T-helper 1 cell treated with Interleukin-12 subunit alpha and Interleukin-12 subunit beta and Interleukin-4 antibody, amounts not matched to agents 30 μg/mL and 1 μg/mL, for 36 hours (primary cell): ENCODE measurements at regions not wholly inside any gene's neighbourhood (a gene's known extent, or its start where the extent isn't known, plus 50 kb on each side); places are given as distances from the start of the nearest gene placed in this dataset.

Source experiments
- H3K27ac Mint-ChIP-seq: one replicate; pipeline ENCODE4 v1.8.0; 2021; ENCODE audit warnings: mild to moderate bottlenecking, mixed read lengths
- H3K27me3 Mint-ChIP-seq: one replicate; pipeline ENCODE4 v1.8.0; 2021; ENCODE audit warnings: low read depth, mixed read lengths
- H3K36me3 Mint-ChIP-seq: one replicate; pipeline ENCODE4 v1.8.0; 2021; ENCODE audit warnings: low read depth, mixed read lengths
- H3K4me1 Mint-ChIP-seq: one replicate; pipeline ENCODE4 v1.8.0; 2021; ENCODE audit warnings: low read depth, mixed read lengths
- H3K4me3 Mint-ChIP-seq: one replicate; pipeline ENCODE4 v1.8.0; 2021; ENCODE audit warnings: mild to moderate bottlenecking, moderate library complexity, mixed read lengths
- H3K9me3 Mint-ChIP-seq: one replicate; pipeline ENCODE4 v1.8.0; 2021; ENCODE audit warnings: mixed read lengths

DNA sequence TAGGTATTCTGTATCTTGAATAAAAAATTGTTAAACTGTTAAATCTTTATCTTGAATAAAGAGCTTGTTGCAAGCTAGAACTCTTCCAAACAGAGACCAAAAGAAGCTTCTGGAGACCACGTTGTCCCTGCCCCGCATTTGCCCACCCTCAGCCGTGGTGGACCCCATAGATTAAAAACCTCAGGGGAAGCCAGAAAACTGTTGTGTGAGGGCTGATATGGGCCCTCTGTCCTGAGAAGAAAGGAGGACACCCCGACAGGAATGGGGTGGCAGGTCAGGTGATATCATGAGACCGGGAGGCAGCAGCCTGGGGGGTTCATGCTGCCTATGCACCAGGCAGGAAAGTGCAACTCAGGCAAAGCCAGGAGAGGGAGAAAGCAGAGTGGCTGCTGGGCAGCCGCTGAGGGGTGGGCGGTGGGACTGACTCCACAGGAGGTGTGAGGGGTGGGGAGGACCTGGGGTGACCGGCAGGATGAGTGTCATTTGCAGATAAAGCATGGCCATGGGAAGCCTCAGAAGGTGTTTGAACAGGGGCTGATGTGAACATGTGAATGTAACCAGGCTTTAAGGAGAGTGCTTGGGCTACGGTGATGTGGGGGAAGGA lies 147.8 kb downstream of the IRF8 start:
- peaks cover 10% of the 10 kb centered on the region for H3K4me1 Mint-ChIP-seq
- no peaks in the 10 kb centered on the region for H3K36me3 Mint-ChIP-seq
- H3K27ac Mint-ChIP-seq = no peak overlapping the region
- no peak overlapping the region for H3K4me3 Mint-ChIP-seq
- no peaks in the 10 kb centered on the region for H3K9me3 Mint-ChIP-seq
- H3K27me3 Mint-ChIP-seq = peaks cover 26% of the 10 kb centered on the region

DNA sequence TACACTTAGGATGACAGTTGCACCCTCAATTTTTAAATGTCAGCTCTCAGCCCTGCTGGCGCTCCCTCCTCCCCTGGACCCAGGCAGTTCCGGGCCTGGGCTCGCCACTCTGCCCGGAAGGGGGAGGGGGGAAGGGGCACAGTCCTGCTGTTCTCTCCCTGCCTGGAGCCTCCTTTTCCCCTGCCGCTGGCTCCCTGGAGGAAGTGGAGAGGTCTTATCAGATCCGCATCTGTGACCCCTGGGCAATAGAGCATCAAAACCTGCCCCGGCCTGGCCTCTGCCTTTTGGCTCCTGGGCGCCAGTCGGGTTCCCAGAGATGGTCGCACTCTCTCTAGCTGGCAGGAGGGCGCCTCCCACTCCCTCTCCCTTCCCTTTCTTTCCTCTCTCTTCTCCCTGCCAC lies 149.3 kb downstream of the IRF8 start:
- H3K4me1 Mint-ChIP-seq = peaks cover 10% of the 10 kb centered on the region
- no peak overlapping the region for H3K4me3 Mint-ChIP-seq
- no peak overlapping the region for H3K27ac Mint-ChIP-seq
- no peaks in the 10 kb centered on the region for H3K36me3 Mint-ChIP-seq
- H3K9me3 Mint-ChIP-seq = no peaks in the 10 kb centered on the region
- peaks cover 26% of the 10 kb centered on the region for H3K27me3 Mint-ChIP-seq

DNA sequence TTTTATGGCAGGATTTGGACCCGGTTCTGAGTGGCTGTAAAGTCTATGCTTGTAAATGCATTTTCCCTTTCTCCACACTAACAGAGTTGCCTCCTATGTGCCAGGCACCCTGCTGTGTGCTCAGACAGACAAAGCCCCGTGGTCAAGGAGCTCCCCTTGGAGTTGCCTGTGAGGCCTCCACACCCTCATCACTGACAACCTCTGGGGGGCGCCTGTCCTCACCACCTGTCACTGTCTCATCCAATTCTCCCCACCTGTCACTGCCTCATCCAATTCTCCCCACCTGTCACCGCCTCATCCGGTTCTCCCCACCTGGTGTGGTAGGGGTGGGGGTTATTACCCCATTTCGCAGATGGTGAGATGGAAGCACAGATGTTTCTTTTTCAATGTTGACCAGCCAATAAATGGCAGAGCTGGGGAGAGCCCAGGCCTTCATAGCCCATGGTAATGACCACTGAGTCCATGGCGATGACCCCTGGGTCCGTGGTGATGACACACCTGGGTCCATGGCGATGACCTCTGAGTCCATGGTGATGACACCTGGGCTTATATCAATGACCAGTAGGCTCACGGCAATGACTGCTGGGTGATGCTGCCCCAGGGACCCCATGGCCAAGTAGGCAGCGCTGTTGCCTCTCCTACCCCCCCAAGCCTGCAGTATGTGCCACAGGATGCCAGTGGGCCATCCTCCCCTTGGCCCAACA lies 150.1 kb downstream of the IRF8 start:
- no peaks in the 10 kb centered on the region for H3K9me3 Mint-ChIP-seq
- H3K4me3 Mint-ChIP-seq = no peak overlapping the region
- H3K27me3 Mint-ChIP-seq = peaks cover 26% of the 10 kb centered on the region
- H3K27ac Mint-ChIP-seq = no peak overlapping the region
- H3K36me3 Mint-ChIP-seq = no peaks in the 10 kb centered on the region
- peaks cover 10% of the 10 kb centered on the region for H3K4me1 Mint-ChIP-seq

DNA sequence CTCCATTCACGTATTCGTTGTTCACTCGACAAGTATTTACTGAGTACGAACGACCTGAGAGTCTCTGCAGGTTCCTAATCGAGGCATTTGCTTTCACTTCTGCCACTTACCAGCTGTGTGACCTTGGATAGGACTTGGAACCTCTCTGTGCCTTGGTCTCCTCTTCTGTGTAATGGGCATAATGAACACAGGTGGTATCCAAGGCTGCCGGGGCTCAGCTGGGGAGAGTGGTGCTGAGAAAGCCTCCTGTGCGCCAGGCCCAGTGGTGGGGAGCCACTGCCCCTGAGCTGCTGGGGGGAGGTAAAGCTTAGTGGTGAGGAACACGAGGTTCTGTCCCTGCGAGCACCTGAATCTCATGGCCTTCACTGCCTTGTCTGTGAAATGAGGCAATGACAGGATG lies 150.7 kb downstream of the IRF8 start:
- peaks cover 9% of the 10 kb centered on the region for H3K4me1 Mint-ChIP-seq
- H3K36me3 Mint-ChIP-seq = no peaks in the 10 kb centered on the region
- H3K27ac Mint-ChIP-seq = no peak overlapping the region
- H3K9me3 Mint-ChIP-seq = no peaks in the 10 kb centered on the region
- H3K4me3 Mint-ChIP-seq = no peak overlapping the region
- peaks cover 26% of the 10 kb centered on the region for H3K27me3 Mint-ChIP-seq

DNA sequence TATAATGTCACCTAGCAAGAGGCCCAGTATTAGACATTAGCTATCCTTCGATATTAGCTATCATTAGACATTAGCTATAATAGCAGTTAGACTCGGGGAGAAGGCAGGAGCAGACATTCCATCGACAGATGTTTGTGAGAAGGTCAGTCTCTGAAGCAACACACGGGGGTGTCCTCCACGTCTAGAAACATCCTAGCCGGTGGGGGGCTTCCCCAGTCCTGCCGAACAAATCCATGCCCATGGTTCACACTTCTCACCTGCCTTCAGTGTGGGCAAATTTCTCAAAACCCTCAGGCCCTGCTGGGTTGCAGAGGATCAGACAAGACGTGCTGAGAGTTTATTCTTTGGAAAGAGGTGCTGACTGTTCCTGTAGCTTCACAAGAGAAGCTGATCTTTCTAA lies 151.1 kb downstream of the IRF8 start:
- Mint-ChIP-seq H3K27ac (no peak overlapping the region), H3K36me3 (no peaks in the 10 kb centered on the region), H3K27me3 (peaks cover 31% of the 10 kb centered on the region), H3K4me3 (no peak overlapping the region), H3K4me1 (peaks cover 5% of the 10 kb centered on the region), H3K9me3 (no peaks in the 10 kb centered on the region)

DNA sequence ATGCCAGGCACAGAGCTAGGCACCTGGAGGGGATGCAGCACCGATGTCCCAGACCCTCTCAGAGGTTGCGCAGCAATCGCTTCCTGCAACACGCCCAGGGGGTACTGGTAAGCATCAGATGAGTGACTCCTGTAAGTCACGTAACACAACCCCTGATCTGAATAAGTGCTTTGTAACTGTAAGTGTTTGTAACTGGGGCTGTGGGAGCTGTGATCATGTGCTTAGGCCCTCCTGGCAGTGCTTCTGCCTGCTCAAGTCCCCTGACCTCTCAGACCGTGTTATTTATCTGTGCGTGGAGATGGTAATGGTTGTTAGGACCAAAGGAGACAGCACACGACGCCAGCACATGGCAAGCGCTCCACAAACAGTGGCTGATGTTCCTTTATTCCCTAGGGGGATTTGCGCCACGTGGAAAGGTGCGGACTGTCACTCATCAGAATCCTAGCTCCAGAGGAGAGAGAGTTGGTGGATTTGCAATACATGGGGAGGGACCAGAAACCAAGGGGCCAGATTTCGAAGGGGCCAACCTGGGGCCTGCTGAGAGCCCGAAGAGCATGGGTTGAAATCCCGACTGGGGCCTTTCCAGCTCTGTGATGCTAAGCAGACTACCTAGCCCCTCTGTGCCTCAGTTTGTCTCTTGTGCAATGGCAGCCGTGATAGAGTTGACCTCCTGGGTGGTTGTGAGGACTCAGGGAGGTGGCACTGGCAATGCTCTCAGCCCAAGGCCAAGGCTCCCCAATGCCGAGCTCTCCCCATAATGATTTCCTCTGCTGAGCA lies 151.8 kb downstream of the IRF8 start:
- H3K4me3 Mint-ChIP-seq = no peak overlapping the region
- no peaks in the 10 kb centered on the region for H3K9me3 Mint-ChIP-seq
- no peak overlapping the region for H3K27ac Mint-ChIP-seq
- H3K27me3 Mint-ChIP-seq = peaks cover 31% of the 10 kb centered on the region
- H3K36me3 Mint-ChIP-seq = no peaks in the 10 kb centered on the region
- no peaks in the 10 kb centered on the region for H3K4me1 Mint-ChIP-seq

DNA sequence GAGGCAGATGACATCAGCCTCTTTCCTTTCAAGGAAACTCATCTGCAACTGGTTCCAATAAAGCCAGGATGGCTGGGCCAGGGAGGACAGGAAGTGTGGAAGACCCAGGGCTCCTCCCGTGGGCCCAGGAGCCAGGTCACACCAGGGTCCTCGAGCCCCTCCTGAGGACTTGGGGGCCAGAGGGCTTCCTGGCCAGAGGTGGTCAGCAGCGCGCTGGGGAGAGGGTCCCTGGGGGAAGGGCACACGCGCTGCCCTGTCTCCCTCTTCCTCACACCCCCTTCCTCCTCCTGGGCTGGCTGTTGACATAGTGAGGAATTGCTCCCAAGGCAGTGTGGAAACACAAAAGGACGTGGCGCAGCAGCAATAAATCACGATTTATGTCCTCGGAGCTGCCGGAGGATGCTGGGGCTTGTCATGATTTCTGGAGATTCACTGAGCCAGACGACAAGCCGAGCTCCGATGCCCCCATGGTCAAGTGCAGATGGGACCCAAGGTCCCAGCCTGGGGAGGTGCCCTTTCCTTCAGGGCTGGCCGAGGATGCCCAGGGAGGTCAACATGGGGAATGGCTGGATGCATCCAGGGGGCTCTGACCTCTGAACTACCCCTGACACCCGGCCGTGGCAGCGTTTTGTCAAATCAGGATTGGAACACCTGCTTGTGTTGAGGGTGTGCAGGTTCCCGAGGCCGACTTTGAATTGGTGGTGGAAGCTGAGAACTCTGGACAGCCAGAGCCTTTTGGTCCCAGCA lies 152.6 kb downstream of the IRF8 start:
- no peaks in the 10 kb centered on the region for H3K36me3 Mint-ChIP-seq
- no peaks in the 10 kb centered on the region for H3K4me1 Mint-ChIP-seq
- H3K27ac Mint-ChIP-seq = no peak overlapping the region
- H3K9me3 Mint-ChIP-seq = no peaks in the 10 kb centered on the region
- H3K27me3 Mint-ChIP-seq = peaks cover 25% of the 10 kb centered on the region
- no peak overlapping the region for H3K4me3 Mint-ChIP-seq

DNA sequence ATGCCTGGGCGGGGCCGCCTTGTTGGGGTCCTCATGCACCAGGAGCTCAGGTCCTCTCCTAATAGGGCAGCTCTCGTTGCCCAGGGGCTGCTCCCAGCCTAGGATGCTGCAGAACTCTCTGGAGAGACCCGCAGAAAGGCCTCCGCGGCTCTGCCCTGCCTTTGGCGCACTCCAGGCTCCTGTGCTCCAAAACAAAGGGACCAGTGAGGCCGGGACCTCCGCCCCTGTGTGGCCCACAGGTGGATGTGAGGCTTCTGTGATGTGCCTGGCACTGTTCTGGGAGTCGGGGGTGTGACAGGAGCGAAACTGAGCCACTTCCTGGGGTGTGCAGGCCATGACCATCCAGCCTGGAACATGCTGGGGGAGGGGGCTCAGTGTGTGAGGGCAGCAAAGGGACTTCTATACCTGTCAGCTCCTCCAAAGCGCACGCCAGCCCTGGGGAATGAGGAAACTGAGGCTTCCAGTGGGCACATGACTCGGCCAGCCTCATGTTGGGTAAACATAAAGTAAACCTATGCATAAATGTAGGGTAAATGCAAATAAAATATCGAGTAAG lies 153.2 kb downstream of the IRF8 start:
- H3K27me3 Mint-ChIP-seq = peaks cover 19% of the 10 kb centered on the region
- H3K36me3 Mint-ChIP-seq = no peaks in the 10 kb centered on the region
- no peaks in the 10 kb centered on the region for H3K4me1 Mint-ChIP-seq
- no peaks in the 10 kb centered on the region for H3K9me3 Mint-ChIP-seq
- no peak overlapping the region for H3K4me3 Mint-ChIP-seq
- H3K27ac Mint-ChIP-seq = no peak overlapping the region

DNA sequence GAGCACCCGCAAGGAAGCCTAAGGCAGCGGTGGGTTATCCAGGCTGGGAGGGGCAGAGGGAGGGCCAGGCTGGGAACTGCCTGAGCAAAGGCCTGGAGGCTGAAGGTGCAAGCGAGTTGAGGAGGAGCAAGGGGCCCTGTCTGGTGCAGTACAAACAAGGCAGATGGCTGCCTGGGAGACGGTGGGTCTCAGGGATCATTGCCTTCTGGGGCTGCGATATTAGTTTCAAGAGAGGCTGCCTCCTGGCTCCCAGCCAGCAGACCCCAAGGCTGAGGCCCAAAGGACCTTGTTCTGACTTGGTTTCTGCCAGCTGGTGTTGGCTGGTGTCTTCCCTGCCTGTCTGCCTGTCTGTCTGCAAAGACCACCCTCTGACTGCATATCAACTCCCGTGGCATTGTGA lies 154.0 kb downstream of the IRF8 start:
- Mint-ChIP-seq H3K27ac (no peak overlapping the region), H3K36me3 (no peaks in the 10 kb centered on the region), H3K9me3 (no peaks in the 10 kb centered on the region), H3K4me3 (no peak overlapping the region), H3K4me1 (no peaks in the 10 kb centered on the region), H3K27me3 (peaks cover 16% of the 10 kb centered on the region)

DNA sequence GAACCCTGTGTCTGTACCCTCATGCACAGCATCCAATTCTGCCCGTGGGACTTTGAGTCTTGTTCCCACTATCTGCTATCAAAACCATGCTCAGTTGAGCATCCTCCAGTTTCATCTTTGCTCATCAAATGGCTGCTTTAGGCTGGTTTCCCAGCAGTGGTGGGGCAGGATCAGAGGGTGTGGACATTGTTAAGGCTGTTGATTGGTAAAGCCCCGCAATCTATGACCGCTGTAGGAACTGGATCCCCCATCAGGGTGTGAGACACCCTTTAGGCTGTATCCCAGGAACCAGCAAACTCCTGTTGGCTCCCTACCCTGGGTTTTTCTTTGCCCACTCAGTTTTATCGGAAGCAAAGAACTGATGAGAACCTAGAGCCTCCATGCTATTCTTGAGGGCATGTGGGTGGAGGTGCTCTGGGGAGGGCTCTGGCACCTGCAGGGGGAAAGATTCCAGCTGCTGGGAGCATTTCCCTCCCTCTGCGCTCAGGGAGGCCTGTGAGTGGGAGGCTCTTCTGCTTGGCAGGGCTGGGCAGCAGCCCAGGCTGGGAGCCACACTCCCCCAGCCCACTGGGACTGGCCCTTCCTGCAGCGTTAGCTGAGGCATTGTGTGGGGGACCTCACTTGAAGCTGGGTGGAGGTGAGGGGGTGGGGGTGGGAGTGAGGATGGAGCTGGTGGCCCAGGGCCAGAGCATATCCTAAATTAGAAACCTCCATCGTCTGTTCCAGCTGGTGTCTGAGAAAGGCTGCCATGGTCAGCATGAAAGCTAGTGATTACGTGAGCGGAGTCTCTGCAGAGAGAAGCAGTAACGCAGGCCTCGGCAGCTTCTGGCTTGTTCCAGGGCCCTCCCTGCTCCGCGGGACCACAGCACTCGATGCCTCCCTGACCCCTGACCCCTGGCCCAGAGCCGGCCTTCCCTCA lies 160.6 kb downstream of the IRF8 start:
- H3K4me1 Mint-ChIP-seq = no peaks in the 10 kb centered on the region
- no peak overlapping the region for H3K4me3 Mint-ChIP-seq
- peaks cover 12% of the 10 kb centered on the region for H3K27me3 Mint-ChIP-seq
- no peaks in the 10 kb centered on the region for H3K9me3 Mint-ChIP-seq
- H3K36me3 Mint-ChIP-seq = no peaks in the 10 kb centered on the region
- H3K27ac Mint-ChIP-seq = no peak overlapping the region

DNA sequence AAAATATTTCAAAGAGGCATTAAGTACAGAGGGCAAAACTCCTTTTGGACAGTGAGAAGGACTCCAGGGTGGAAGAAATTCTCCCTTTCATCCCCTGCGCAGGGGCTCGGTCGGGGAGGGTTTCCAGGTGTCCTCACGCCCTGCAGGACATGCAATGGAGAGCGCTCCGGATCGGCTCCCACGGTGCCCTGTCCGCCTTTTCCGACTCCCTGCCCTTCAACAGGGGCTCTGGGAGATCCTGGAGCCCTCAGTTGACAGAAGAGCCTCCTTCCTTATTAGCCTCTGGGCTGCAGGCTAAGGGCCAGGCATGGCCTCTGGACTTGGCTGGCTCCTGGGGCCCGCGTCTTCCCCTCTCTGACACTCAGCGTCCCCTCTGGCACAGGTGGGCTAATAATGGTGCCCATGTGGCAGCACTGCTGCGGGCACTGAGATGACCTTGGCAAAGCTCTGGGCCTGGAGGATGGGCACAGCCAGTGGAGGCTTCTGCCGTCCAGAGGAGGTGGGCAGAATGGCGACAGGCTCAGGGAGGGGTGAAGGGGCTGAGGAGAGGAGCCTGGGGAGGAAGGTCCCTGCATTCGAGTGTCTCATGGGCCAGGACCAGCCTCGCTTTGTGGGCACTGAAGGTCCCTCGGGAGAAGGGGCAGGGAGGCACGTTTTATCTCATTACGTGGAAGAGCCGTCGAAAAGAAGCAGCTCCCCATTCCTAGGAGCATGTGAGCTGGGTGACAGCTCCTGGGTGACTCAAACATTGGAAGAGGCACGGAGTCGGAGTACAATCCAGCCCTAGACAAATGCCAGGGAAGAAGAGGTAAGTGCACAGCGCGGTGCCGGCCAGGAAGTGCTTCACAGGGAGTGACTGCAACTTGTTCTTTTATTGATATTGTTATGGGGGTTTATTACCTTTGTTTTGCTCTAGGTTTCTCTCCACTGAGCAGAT lies 161.7 kb downstream of the IRF8 start:
- Mint-ChIP-seq H3K27ac (no peak overlapping the region), H3K9me3 (no peaks in the 10 kb centered on the region), H3K4me1 (no peaks in the 10 kb centered on the region), H3K4me3 (no peak overlapping the region), H3K36me3 (no peaks in the 10 kb centered on the region), H3K27me3 (peaks cover 7% of the 10 kb centered on the region)

DNA sequence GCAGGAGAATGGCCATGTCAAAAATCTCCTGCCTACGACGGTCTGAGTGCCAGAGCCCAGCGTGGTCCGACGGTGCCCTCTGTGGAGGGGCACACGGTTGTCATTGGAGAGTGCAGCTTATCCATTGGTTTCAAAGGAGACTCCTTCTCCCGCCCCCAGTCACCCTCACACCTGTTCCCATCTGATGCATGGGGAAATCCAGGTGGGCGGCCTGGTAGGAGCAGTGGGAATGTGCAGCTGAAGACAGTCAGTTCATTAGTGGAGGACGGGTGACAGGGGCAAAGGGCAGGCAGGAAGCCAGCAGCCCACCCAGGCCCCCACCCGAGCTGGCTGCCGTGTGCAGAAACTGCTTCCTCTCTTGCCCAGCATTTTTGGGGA lies 162.3 kb downstream of the IRF8 start:
- Mint-ChIP-seq H3K27me3 (peaks cover 7% of the 10 kb centered on the region), H3K4me1 (no peaks in the 10 kb centered on the region), H3K4me3 (no peak overlapping the region), H3K36me3 (no peaks in the 10 kb centered on the region), H3K27ac (no peak overlapping the region), H3K9me3 (no peaks in the 10 kb centered on the region)

DNA sequence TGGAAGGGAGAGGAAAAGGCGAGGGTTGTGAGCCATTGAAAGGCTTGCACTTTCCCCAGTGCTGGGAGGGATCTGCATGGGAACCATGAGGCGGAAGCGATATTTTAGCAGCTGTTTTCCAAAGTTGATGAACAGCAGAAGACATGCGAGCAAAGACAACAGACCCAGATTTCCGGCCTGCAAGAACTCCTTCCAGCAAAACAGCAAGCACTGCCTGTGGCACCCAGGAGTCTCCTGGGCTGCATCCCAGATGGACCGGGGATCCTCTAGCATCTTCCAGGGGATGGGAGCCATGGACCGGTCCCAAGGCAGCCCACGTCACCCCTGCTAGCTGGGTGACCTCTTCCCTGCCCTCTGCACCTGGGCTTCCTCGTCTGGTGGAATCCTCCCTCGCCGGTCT lies 162.8 kb downstream of the IRF8 start:
- Mint-ChIP-seq H3K9me3 (no peaks in the 10 kb centered on the region), H3K27me3 (peaks cover 7% of the 10 kb centered on the region), H3K4me1 (no peaks in the 10 kb centered on the region), H3K4me3 (no peak overlapping the region), H3K36me3 (no peaks in the 10 kb centered on the region), H3K27ac (no peak overlapping the region)
